ENCODE measurements at regions not wholly inside any gene's neighbourhood (a gene's known extent, or its start where the extent isn't known, plus 50 kb on each side); places are given as distances from the start of the nearest gene placed in this dataset.

- no peak overlapping the region for H3K4me3 ChIP-seq (ENCODE audit: low read depth, low read length)
- no peak for DNase-seq (ENCODE audit: low read depth, low spot score)
- in situ Hi-C loops (cut with HindIII; ENCODE audit: low sequenced_read_pairs): no loop called here
- no peak for TF ChIP-seq CTCF (IDR thresholded peaks at IDR 0.05; ENCODE audit: low read depth, low read length)
Measured at GRCh38 chr1:73913025-73913424, 285.0 kb downstream of the LRRIQ3 start.

- in situ Hi-C loops (cut with HindIII; ENCODE audit: low sequenced_read_pairs): no loop called here
- DNase-seq (ENCODE audit: low read depth, low spot score): no peak
- H3K4me3 ChIP-seq (ENCODE audit: low read depth, low read length): no peak overlapping the region
- no peak for TF ChIP-seq CTCF (IDR thresholded peaks at IDR 0.05; ENCODE audit: low read depth, low read length)
Measured at GRCh38 chr1:73911849-73912248, 286.1 kb downstream of the LRRIQ3 start.

- H3K4me3 ChIP-seq (ENCODE audit: low read depth, low read length): no peak overlapping the region
- no peak for DNase-seq (ENCODE audit: low read depth, low spot score)
- in situ Hi-C loops (cut with HindIII; ENCODE audit: low sequenced_read_pairs): no loop called here
- TF ChIP-seq CTCF (IDR thresholded peaks at IDR 0.05; ENCODE audit: low read depth, low read length): no peak
Measured at GRCh38 chr1:73910466-73910865, 287.5 kb downstream of the LRRIQ3 start.

GRCh38 chr1:73910062-73910461 lies 287.9 kb downstream of the LRRIQ3 start:
- no peak for DNase-seq (ENCODE audit: low read depth, low spot score)
- H3K4me3 ChIP-seq (ENCODE audit: low read depth, low read length): no peak overlapping the region
- TF ChIP-seq CTCF (IDR thresholded peaks at IDR 0.05; ENCODE audit: low read depth, low read length): no peak
- in situ Hi-C loops (cut with HindIII; ENCODE audit: low sequenced_read_pairs): no loop called here

GRCh38 chr1:73909043-73909562 lies 288.9 kb downstream of the LRRIQ3 start:
- in situ Hi-C loops (cut with HindIII; ENCODE audit: low sequenced_read_pairs): no loop called here
- no peak for TF ChIP-seq CTCF (IDR thresholded peaks at IDR 0.05; ENCODE audit: low read depth, low read length)
- DNase-seq (ENCODE audit: low read depth, low spot score): no peak
- no peak overlapping the region for H3K4me3 ChIP-seq (ENCODE audit: low read depth, low read length)

- no peak for DNase-seq (ENCODE audit: low read depth, low spot score)
Measured at GRCh38 chr1:73907051-73907450, 290.9 kb downstream of the LRRIQ3 start.

More at GRCh38 chr1:73907051-73907450, 290.9 kb downstream of the LRRIQ3 start:
- in situ Hi-C loops (cut with HindIII; ENCODE audit: low sequenced_read_pairs): no loop called here
- no peak for TF ChIP-seq CTCF (IDR thresholded peaks at IDR 0.05; ENCODE audit: low read depth, low read length)
- no peak overlapping the region for H3K4me3 ChIP-seq (ENCODE audit: low read depth, low read length)
